C4-2B (cell line): ENCODE measurements at regions not wholly inside any gene's neighbourhood (a gene's known extent, or its start where the extent isn't known, plus 50 kb on each side); places are given as distances from the start of the nearest gene placed in this dataset.
"Not testable (repeated sequence)": the region's sequence is repeated elsewhere in the genome, so short reads cannot be mapped to it uniquely, and the experiment has no call there.

ENCODE experiments used
- H3K27ac ChIP-seq: fragments of 450-650 bp; 2 replicates; pipeline ENCODE4 v1.5.1; 2017
- CTCF ChIP-seq: fragments of 450-650 bp; conservative IDR thresholded peaks from 2 replicates; pipeline ENCODE4 v1.5.1; 2017; ENCODE audit warnings: mild to moderate bottlenecking
- ZFX ChIP-seq: fragments of 450-650 bp; IDR thresholded peaks from 2 replicates; pipeline ENCODE4 v1.6.1; 2017

- TF ChIP-seq CTCF (no peak), ZFX (no peak)
- H3K27ac ChIP-seq, result no peak overlapping the region
These were observed 1943.2 kb upstream of the DEFB115 start for GRCh38 chr20:29314294-29314693.

GRCh38 chr20:29318871-29319461 is 1938.5 kb upstream of the DEFB115 start:
- TF ChIP-seq CTCF (no peak), ZFX (no peak)
- H3K27ac ChIP-seq, result no peak overlapping the region

- no peak for TF ChIP-seq ZFX
- TF ChIP-seq CTCF, result no peak
- no peak overlapping the region for H3K27ac ChIP-seq
These were observed 1937.7 kb upstream of the DEFB115 start for GRCh38 chr20:29319725-29320124.

- H3K27ac ChIP-seq, result not testable (repeated sequence)
These were observed 1937.1 kb upstream of the DEFB115 start for GRCh38 chr20:29320216-29320949.

- H3K27ac ChIP-seq, result not testable (repeated sequence)
These were observed 1933.6 kb upstream of the DEFB115 start for GRCh38 chr20:29323631-29324515.

- H3K27ac ChIP-seq, result not testable (repeated sequence)
These were observed 1932.8 kb upstream of the DEFB115 start for GRCh38 chr20:29324516-29325303.

GRCh38 chr20:29325304-29325640 is 1932.2 kb upstream of the DEFB115 start:
- no peak overlapping the region for H3K27ac ChIP-seq
- TF ChIP-seq CTCF (no peak), ZFX (no peak)

- H3K27ac ChIP-seq, result not testable (repeated sequence)
These were observed 1931.7 kb upstream of the DEFB115 start for GRCh38 chr20:29325781-29326180.

GRCh38 chr20:29326376-29327070 is 1930.9 kb upstream of the DEFB115 start:
- no peak overlapping the region for H3K27ac ChIP-seq
- TF ChIP-seq CTCF (no peak), ZFX (no peak)
